ENCODE measurements at regions not wholly inside any gene's neighbourhood (a gene's known extent, or its start where the extent isn't known, plus 50 kb on each side); places are given as distances from the start of the nearest gene placed in this dataset.

- no peak for TF ChIP-seq MAX (IDR thresholded peaks at IDR 0.05)
- TF ChIP-seq TEAD4 (IDR thresholded peaks at IDR 0.05): no peak
- no peak for TF ChIP-seq NFIC (IDR thresholded peaks at IDR 0.05)
- no peak for TF ChIP-seq REST (IDR thresholded peaks at IDR 0.05; ENCODE audit: low read depth)
- no peak for TF ChIP-seq TCF12 (IDR thresholded peaks at IDR 0.05; ENCODE audit: low read depth)
- TF ChIP-seq EGR1 (IDR thresholded peaks at IDR 0.05): no peak
- no peak for TF ChIP-seq CEBPB (IDR thresholded peaks at IDR 0.05)
- TF ChIP-seq RAD21 (IDR thresholded peaks at IDR 0.05; ENCODE audit: low read depth): no peak
- TF ChIP-seq CREB1 (IDR thresholded peaks at IDR 0.05; ENCODE audit: low read depth): no peak
- no peak for TF ChIP-seq EP300 (IDR thresholded peaks at IDR 0.05; ENCODE audit: borderline replicate concordance)
- TF ChIP-seq FOXM1 (IDR thresholded peaks at IDR 0.05; ENCODE audit: borderline replicate concordance, low read depth): no peak
- no peak for TF ChIP-seq YY1 (IDR thresholded peaks at IDR 0.05; ENCODE audit: low read depth)
- TF ChIP-seq USF1 (IDR thresholded peaks at IDR 0.05): no peak
- TF ChIP-seq ZBTB7A (IDR thresholded peaks at IDR 0.05; ENCODE audit: low read depth): no peak
Measured at GRCh38 chr6:104010897-104011296, 848.8 kb downstream of the HACE1 start.

GRCh38 chr6:104003803-104004516 lies 855.8 kb downstream of the HACE1 start:
- no peak for TF ChIP-seq RAD21 (IDR thresholded peaks at IDR 0.05; ENCODE audit: low read depth)
- no peak for TF ChIP-seq CREB1 (IDR thresholded peaks at IDR 0.05; ENCODE audit: low read depth)
- no peak for TF ChIP-seq USF1 (IDR thresholded peaks at IDR 0.05)
- no peak for TF ChIP-seq CEBPB (IDR thresholded peaks at IDR 0.05)

- TF ChIP-seq MAX (IDR thresholded peaks at IDR 0.05) (no peak), YY1 (IDR thresholded peaks at IDR 0.05; ENCODE audit: low read depth) (no peak), RAD21 (IDR thresholded peaks at IDR 0.05; ENCODE audit: low read depth) (no peak)
Measured at GRCh38 chr6:103995571-103995970, 864.1 kb downstream of the HACE1 start.

GRCh38 chr6:103983860-103984259 lies 875.9 kb downstream of the HACE1 start:
- TF ChIP-seq YY1 (IDR thresholded peaks at IDR 0.05; ENCODE audit: low read depth) (no peak), EGR1 (IDR thresholded peaks at IDR 0.05) (no peak), TCF12 (IDR thresholded peaks at IDR 0.05; ENCODE audit: low read depth) (no peak), REST (IDR thresholded peaks at IDR 0.05; ENCODE audit: low read depth) (no peak), FOXM1 (IDR thresholded peaks at IDR 0.05; ENCODE audit: borderline replicate concordance, low read depth) (no peak), CREB1 (IDR thresholded peaks at IDR 0.05; ENCODE audit: low read depth) (no peak), NFIC (IDR thresholded peaks at IDR 0.05) (no peak), USF1 (IDR thresholded peaks at IDR 0.05) (no peak), ZBTB7A (IDR thresholded peaks at IDR 0.05; ENCODE audit: low read depth) (no peak), RAD21 (IDR thresholded peaks at IDR 0.05; ENCODE audit: low read depth) (no peak), EP300 (IDR thresholded peaks at IDR 0.05; ENCODE audit: borderline replicate concordance) (no peak), MAX (IDR thresholded peaks at IDR 0.05) (no peak), CEBPB (IDR thresholded peaks at IDR 0.05) (no peak), TAF1 (IDR thresholded peaks at IDR 0.05; ENCODE audit: low read depth) (no peak), TEAD4 (IDR thresholded peaks at IDR 0.05) (no peak)

GRCh38 chr6:103983011-103983410 lies 876.7 kb downstream of the HACE1 start:
- TF ChIP-seq USF1 (IDR thresholded peaks at IDR 0.05) (no peak), RAD21 (IDR thresholded peaks at IDR 0.05; ENCODE audit: low read depth) (no peak), CREB1 (IDR thresholded peaks at IDR 0.05; ENCODE audit: low read depth) (no peak), CEBPB (IDR thresholded peaks at IDR 0.05) (no peak), EGR1 (IDR thresholded peaks at IDR 0.05) (no peak), REST (IDR thresholded peaks at IDR 0.05; ENCODE audit: low read depth) (no peak), TAF1 (IDR thresholded peaks at IDR 0.05; ENCODE audit: low read depth) (no peak), ZBTB7A (IDR thresholded peaks at IDR 0.05; ENCODE audit: low read depth) (no peak), MAX (IDR thresholded peaks at IDR 0.05) (no peak), TEAD4 (IDR thresholded peaks at IDR 0.05) (no peak), NFIC (IDR thresholded peaks at IDR 0.05) (no peak)

Data from Ishikawa (cell line).